MM.1S (cell line): ENCODE measurements at regions not wholly inside any gene's neighbourhood (a gene's known extent, or its start where the extent isn't known, plus 50 kb on each side); places are given as distances from the start of the nearest gene placed in this dataset.
"Not testable (repeated sequence)": the region's sequence is repeated elsewhere in the genome, so short reads cannot be mapped to it uniquely, and the experiment has no call there.

Experiments
- DNase-seq: peaks from one replicate; pipeline ENCODE4 v3.0.0-alpha.2; 2015
- H2AFZ ChIP-seq: fragments of 300-600 bp; sonication (generic); 2 replicates; pipeline ENCODE4 v1.6.0; 2016; ENCODE audit warnings: antibody characterized with exemption, low read length
- H3F3A ChIP-seq: fragments of 300-600 bp; sonication (generic); 2 replicates; pipeline ENCODE4 v1.6.1; 2016; ENCODE audit warnings: mild to moderate bottlenecking, antibody characterized with exemption, low read length, moderate library complexity, mixed read lengths; ENCODE audit not compliant: insufficient read depth
- H3K27ac ChIP-seq: fragments of 300-600 bp; sonication (generic); 2 replicates; pipeline ENCODE4 v1.5.1; 2016; ENCODE audit warnings: mild to moderate bottlenecking, low read length
- H3K27me3 ChIP-seq: fragments of 300-600 bp; sonication (generic); replicated peaks from 2 replicates; pipeline ENCODE4 v1.6.0; 2016; ENCODE audit warnings: low read length; ENCODE audit not compliant: insufficient read depth
- H3K36me3 ChIP-seq: fragments of 300-600 bp; sonication (generic); replicated peaks from 2 replicates; pipeline ENCODE4 v1.6.1; 2016; ENCODE audit warnings: mild to moderate bottlenecking, low read length, mixed read lengths; ENCODE audit not compliant: insufficient read depth
- H3K4me1 ChIP-seq: fragments of 300-600 bp; sonication (generic); 2 replicates; pipeline ENCODE4 v1.6.1; 2016; ENCODE audit warnings: low read length, mixed read lengths
- H3K4me2 ChIP-seq: fragments of 300-600 bp; sonication (generic); 2 replicates; pipeline ENCODE4 v1.6.0; 2016; ENCODE audit warnings: low read depth, low read length
- H3K4me3 ChIP-seq: fragments of 300-600 bp; sonication (generic); 2 replicates; pipeline ENCODE4 v1.5.1; 2016; ENCODE audit warnings: low read length, mixed read lengths
- H3K79me2 ChIP-seq: fragments of 300-600 bp; sonication (generic); 2 replicates; pipeline ENCODE4 v1.6.1; 2016; ENCODE audit warnings: mixed run types, low read length, mixed read lengths
- H3K9ac ChIP-seq: fragments of 300-600 bp; sonication (generic); 2 replicates; pipeline ENCODE4 v1.6.1; 2016; ENCODE audit warnings: low read length, mixed read lengths
- H3K9me2 ChIP-seq: fragments of 300-600 bp; sonication (generic); replicated peaks from 2 replicates; pipeline ENCODE4 v1.6.1; 2016; ENCODE audit warnings: mild to moderate bottlenecking, low read length, mixed read lengths; ENCODE audit not compliant: insufficient read depth
- H3K9me3 ChIP-seq: fragments of 300-600 bp; sonication (generic); replicated peaks from 2 replicates; pipeline ENCODE4 v1.6.1; 2016; ENCODE audit warnings: mild to moderate bottlenecking, low read length, mixed read lengths; ENCODE audit not compliant: insufficient read depth
- H4K20me1 ChIP-seq: fragments of 300-600 bp; sonication (generic); 2 replicates; pipeline ENCODE4 v1.6.1; 2016; ENCODE audit warnings: mild to moderate bottlenecking, low read length, moderate library complexity, mixed read lengths; ENCODE audit not compliant: insufficient read depth

DNA sequence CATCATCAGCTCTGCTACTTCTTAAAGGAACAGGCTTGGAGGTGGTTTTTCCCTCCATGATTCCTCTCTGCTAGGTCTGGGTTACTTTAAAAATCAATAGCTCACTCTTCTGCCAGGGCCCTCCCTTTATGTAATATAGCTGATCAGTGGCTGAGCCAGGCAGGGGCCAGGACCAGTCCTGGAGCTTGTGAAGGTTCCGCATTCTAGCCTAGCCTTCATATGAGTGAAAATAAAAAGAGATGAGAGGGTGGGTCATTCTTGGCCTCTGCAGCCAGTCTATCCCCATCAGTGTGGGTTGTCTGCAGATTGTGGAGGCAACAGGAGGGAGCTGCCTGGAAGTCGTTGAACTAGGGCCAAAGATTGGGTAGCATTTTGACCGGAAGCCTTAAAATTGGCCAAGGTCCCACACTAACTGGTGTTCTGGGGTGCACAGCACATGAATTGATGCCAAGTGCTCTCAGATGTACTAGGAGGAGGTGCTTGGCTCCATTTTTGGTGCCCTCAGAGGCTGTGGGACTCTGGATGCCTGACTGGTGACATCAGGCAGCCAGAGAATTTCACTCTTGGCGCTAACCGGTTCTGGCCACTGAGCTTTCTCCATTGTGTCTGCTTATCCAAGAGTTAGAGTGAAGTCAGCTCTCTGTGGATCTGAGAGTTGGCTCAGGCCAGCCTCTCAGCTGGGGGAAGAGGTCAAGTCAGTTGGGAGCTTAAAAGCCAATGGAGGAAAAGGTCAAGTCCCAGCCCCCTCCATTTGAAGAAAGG lies 93.7 kb upstream of the FAM72C start:
- H3K4me2 ChIP-seq, H3K4me1 ChIP-seq, H3K36me3 ChIP-seq: not testable (repeated sequence)

DNA sequence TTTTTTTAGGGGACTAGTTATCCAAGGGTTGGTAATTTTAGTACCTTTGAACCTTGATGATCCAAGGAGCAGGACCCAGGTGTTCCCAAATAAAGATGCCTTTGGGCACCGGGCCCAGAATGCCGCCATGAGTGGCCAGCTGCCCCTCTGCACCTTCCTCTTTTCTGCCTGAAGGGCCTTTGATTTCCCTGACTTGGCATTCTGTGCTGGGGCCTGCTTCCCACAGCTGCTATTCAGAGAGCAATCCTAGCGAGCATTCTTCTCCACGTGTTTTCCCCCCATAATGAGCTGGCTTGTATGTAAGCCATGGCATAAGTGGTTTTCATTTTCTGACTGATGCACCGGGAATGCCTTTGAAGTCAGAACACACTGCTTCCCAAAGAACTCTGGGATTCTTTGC lies 77.6 kb upstream of the FAM72C start:
- not testable (repeated sequence) for H3K4me1 ChIP-seq, H3K9me2 ChIP-seq, H3K9ac ChIP-seq, H2AFZ ChIP-seq, H3K27ac ChIP-seq, H3K79me2 ChIP-seq, H3K36me3 ChIP-seq, H3F3A ChIP-seq, H3K9me3 ChIP-seq, H4K20me1 ChIP-seq, DNase-seq, H3K4me3 ChIP-seq, H3K4me2 ChIP-seq, H3K27me3 ChIP-seq

More for the DNA sequence above, 93.7 kb upstream of the FAM72C start:
- not testable (repeated sequence) for H3F3A ChIP-seq, H3K9ac ChIP-seq, H3K27me3 ChIP-seq, H3K9me3 ChIP-seq, H3K79me2 ChIP-seq, DNase-seq, H3K9me2 ChIP-seq, H3K27ac ChIP-seq, H4K20me1 ChIP-seq, H3K4me3 ChIP-seq, H2AFZ ChIP-seq

DNA sequence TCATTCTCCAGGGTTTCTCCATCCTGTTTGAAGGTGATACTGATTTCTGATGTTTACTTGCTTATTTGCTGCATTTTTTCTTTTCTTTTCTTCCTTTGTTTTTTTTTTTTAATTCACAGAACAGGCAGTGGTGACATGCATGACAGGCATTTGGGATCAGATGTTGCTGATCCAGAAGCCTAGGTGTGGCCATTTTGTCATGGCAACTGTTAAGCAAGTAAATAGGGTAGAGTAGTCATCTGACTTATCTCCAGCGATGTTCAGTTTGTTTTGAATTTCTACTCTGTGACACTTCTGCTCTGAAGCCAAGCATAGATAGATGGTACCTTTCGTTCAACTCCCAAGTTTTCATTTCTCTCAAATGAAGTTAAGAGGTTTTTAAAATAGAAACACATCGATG lies 74.9 kb upstream of the FAM72C start:
- not testable (repeated sequence) for H3K4me1 ChIP-seq, H3K27me3 ChIP-seq, H3K27ac ChIP-seq, H3K79me2 ChIP-seq, H2AFZ ChIP-seq, H3K9me3 ChIP-seq, H3K9ac ChIP-seq, H3K36me3 ChIP-seq, H3K4me3 ChIP-seq, DNase-seq, H3K9me2 ChIP-seq, H3F3A ChIP-seq, H3K4me2 ChIP-seq, H4K20me1 ChIP-seq

DNA sequence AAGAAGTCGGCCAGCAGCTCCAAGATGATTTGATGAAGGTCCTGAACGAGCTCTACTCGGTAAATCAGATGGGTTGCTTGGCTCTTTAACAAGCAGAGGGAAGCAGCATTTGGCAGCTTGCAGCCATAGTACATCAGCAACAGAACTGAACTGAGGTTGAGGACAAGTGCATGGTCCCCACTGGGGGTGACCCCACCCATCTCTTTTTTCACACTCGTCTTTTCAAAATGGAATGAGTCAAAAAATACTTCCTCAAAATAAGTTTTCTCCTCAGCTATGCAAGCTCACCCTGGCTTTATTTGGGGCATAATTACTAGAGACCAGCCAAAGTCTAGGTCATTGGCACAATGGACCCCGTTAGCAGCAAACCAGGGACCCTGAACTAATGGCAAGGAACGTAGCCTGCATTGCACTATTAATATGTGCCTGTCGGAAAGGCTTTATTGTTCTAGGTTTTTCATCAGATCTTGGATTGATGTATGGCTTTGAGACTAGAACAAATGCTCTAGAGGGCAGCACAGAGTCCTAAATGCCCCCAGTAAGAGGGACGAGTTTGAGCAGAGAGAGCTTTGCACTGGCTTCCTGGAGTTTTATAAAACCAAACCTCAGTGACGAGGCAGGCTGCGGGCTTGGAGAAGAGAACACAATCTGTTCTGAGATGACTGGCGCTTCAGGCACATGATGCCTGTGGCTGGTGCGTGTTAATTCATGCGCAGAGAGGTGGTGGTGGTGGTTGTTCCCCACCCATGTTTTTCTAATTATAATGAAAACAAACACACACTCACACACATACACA lies 74.2 kb upstream of the FAM72C start:
- not testable (repeated sequence) for H3K4me1 ChIP-seq, H3F3A ChIP-seq, H3K9me2 ChIP-seq, H4K20me1 ChIP-seq, H3K4me2 ChIP-seq, H3K36me3 ChIP-seq, H3K79me2 ChIP-seq, H3K27ac ChIP-seq, H3K9ac ChIP-seq, H3K9me3 ChIP-seq, H3K27me3 ChIP-seq, DNase-seq, H2AFZ ChIP-seq, H3K4me3 ChIP-seq

DNA sequence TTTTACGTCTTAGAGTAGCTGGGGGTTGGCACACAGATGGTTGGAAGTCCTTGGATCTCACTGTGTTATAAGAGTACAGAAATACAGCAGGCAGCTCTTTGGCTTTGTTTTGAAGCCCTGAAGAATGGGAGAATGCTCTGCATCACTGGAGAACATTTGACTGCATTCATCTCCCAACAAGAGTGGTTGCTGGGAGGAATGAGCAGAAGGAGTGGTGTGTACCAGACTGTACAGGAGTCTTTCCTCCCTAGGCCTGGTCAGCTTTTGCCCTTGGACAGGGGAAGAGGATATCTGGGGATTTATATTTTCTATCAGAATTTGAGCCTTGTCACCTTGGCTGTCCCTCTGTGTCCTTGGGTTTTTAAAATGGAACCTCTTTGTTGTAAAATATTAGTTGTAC lies 70.5 kb upstream of the FAM72C start:
- H3K4me2 ChIP-seq, H3K9ac ChIP-seq, H3F3A ChIP-seq, H3K27ac ChIP-seq, DNase-seq, H4K20me1 ChIP-seq, H3K79me2 ChIP-seq, H3K9me2 ChIP-seq, H2AFZ ChIP-seq, H3K4me1 ChIP-seq, H3K27me3 ChIP-seq, H3K4me3 ChIP-seq, H3K9me3 ChIP-seq, H3K36me3 ChIP-seq: not testable (repeated sequence)

DNA sequence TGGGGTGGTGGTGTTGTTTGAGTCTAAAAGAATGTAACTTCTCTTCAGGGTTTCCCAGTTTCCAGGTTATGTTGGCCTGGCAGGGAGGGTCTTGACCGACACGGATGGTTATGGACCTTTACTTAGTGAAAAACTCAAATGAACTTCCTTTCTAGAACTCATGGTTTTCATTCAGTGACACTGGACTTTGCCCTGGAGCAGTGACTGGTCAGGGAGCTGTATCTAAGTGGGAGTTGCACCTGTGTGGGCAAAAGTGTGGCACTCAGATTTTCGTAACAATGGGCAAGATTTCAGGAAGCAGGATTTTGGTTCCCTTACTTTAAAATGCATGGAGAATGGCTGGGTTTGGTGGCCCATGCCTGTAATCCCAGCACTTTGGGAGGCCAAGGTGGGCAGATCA lies 68.5 kb upstream of the FAM72C start:
- H3K4me2 ChIP-seq, H3K9ac ChIP-seq, DNase-seq, H3K27me3 ChIP-seq, H3K4me3 ChIP-seq, H3K4me1 ChIP-seq, H3K9me2 ChIP-seq, H3K27ac ChIP-seq, H3K36me3 ChIP-seq, H3K9me3 ChIP-seq, H3F3A ChIP-seq, H2AFZ ChIP-seq, H3K79me2 ChIP-seq, H4K20me1 ChIP-seq: not testable (repeated sequence)

DNA sequence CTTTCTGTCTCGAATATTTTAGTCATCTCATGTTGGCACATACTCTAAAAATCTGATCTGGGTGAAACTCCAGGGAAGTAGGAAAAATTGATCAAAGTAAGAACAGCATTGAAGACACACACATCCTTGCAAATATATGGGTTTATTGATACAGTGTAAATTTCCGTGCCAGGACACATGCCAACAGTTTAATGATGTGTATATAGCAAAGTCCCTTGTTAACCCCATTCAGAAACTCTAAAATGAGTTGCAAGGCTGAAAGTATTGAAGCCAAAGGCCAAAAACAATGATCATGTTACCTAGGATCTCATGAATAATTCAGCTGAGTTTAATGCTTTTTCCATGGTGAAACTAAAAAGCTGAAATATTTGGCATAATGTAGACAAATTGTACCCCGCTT lies 62.3 kb upstream of the FAM72C start:
- H3K36me3 ChIP-seq, H2AFZ ChIP-seq, H3K4me1 ChIP-seq, H3F3A ChIP-seq, H3K27ac ChIP-seq, H3K27me3 ChIP-seq, H3K4me2 ChIP-seq, H3K9me2 ChIP-seq, DNase-seq, H3K9ac ChIP-seq, H3K9me3 ChIP-seq, H3K4me3 ChIP-seq, H4K20me1 ChIP-seq, H3K79me2 ChIP-seq: not testable (repeated sequence)

DNA sequence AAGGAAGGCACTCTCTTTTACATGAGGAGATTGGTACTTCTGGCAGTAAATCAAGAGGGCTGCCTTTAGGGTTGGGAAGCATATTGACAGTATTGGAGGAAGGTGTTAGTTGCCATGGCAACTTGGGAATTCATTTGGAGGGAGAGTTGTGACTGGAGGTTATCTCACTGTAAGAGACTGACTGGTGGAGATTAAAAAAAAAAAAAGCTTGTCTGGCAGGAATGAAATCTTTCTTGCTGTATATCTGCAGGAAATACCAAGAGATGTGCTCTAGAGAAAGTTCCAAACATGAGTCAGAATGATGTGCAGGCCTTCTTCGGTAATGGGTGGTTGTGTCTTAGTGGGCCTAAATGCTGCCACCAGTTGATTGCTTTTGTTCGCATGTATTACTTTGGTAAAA lies 59.8 kb upstream of the FAM72C start:
- not testable (repeated sequence) for H3K9me2 ChIP-seq, H3K4me1 ChIP-seq, H2AFZ ChIP-seq, H3K36me3 ChIP-seq, H3K9me3 ChIP-seq, H3K79me2 ChIP-seq, H3K27me3 ChIP-seq, H3F3A ChIP-seq, H3K4me3 ChIP-seq, DNase-seq, H4K20me1 ChIP-seq, H3K27ac ChIP-seq, H3K4me2 ChIP-seq, H3K9ac ChIP-seq
